HEK293 (cell line): ENCODE measurements at regions not wholly inside any gene's neighbourhood (a gene's known extent, or its start where the extent isn't known, plus 50 kb on each side); places are given as distances from the start of the nearest gene placed in this dataset.

Experiments used
- CTCF ChIA-PET: fragments of 350-600 bp; formaldehyde crosslinking; extraction: SDS; loops from one replicate; lab custom pipeline; 2021; ENCODE audit warnings: antibody characterized with exemption; lab: Yijun Ruan, JAX
- POLR2A ChIA-PET: fragments of 300-600 bp; formaldehyde crosslinking; extraction: SDS; loops from one replicate; lab custom pipeline; 2020; ENCODE audit warnings: antibody characterized with exemption, inconsistent platforms; lab: Yijun Ruan, JAX
- H3K27ac ChIP-seq: fragments of 200-500 bp; sonication (Bioruptor generic); 2 replicates; pipeline ENCODE4 v1.5.1; 2014; ENCODE audit warnings: low read depth, low read length, control low read depth, inconsistent platforms; ENCODE audit errors: extremely low read depth
- H3K36me3 ChIP-seq, 2 experiments: fragments of 200-500 bp in 1 of 2; sonication (Bioruptor generic) in 1 of 2; 1 replicate in 1 of 2; 2 replicates in 1 of 2; pipeline ENCODE4 v1.5.1; 2014 to 2017; ENCODE audit warnings: inconsistent platforms in 2 of 2, low read length in 2 of 2; ENCODE audit not compliant: control insufficient read depth in 2 of 2, insufficient read depth in 1 of 2
- H3K4me1 ChIP-seq: fragments of 200-500 bp; sonication (Bioruptor generic); 2 replicates; pipeline ENCODE4 v1.5.1; 2014; ENCODE audit warnings: mild to moderate bottlenecking, low read length, inconsistent platforms; ENCODE audit not compliant: control insufficient read depth, insufficient read depth
- H3K4me3 ChIP-seq: 2 replicates; pipeline ENCODE4 v1.5.1; 2011; ENCODE audit warnings: low read depth, mild to moderate bottlenecking, control low read depth, low read length, moderate library complexity
- H3K9me3 ChIP-seq: fragments of 200-500 bp; sonication (Bioruptor generic); 2 replicates; pipeline ENCODE4 v1.5.1; 2014; ENCODE audit warnings: low read depth, low read length, inconsistent platforms; ENCODE audit not compliant: control insufficient read depth, insufficient read depth
- GLI2 ChIP-seq: fragments of 450-650 bp; formaldehyde crosslinking; IDR thresholded peaks from 2 replicates; pipeline ENCODE4; 2017; ENCODE audit warnings: missing biosample characterization, missing genetic modification characterization, low read depth, borderline replicate concordance
- REPIN1 ChIP-seq: fragments of 450-650 bp; formaldehyde crosslinking; IDR thresholded peaks from 2 replicates; pipeline ENCODE4 v1.5.1; 2017; ENCODE audit warnings: missing biosample characterization, missing genetic modification characterization, low read depth
- SCRT2 ChIP-seq: fragments of 450-650 bp; formaldehyde crosslinking; IDR thresholded peaks from 2 replicates; pipeline ENCODE4 v1.5.1; 2016; ENCODE audit warnings: missing biosample characterization, missing genetic modification characterization
- TRIM28 ChIP-seq: IDR thresholded peaks from 2 replicates; pipeline ENCODE4 v1.6.1; 2011; ENCODE audit warnings: low read length, control low read depth, borderline replicate concordance
- ZBTB17 ChIP-seq: fragments of 450-650 bp; formaldehyde crosslinking; IDR thresholded peaks from 2 replicates; pipeline ENCODE4 v1.5.1; 2016; ENCODE audit warnings: missing biosample characterization, missing genetic modification characterization
- ZNF174 ChIP-seq: fragments of 450-650 bp; formaldehyde crosslinking; IDR thresholded peaks from 2 replicates; pipeline ENCODE4 v1.5.0; 2017; ENCODE audit warnings: missing biosample characterization, mild to moderate bottlenecking, missing genetic modification characterization
- ZNF19 ChIP-seq: fragments of 450-650 bp; formaldehyde crosslinking; IDR thresholded peaks from 2 replicates; pipeline ENCODE4; 2016; ENCODE audit warnings: missing biosample characterization, missing genetic modification characterization, low read depth
- ZNF239 ChIP-seq: fragments of 450-650 bp; formaldehyde crosslinking; IDR thresholded peaks from 2 replicates; pipeline ENCODE4 v1.5.1; 2016; ENCODE audit warnings: missing biosample characterization, missing genetic modification characterization
- ZNF324 ChIP-seq: fragments of 450-650 bp; formaldehyde crosslinking; IDR thresholded peaks from 2 replicates; pipeline ENCODE4 v1.5.1; 2016; ENCODE audit warnings: missing biosample characterization, missing genetic modification characterization
- ZNF335 ChIP-seq: fragments of 450-650 bp; formaldehyde crosslinking; conservative IDR thresholded peaks from 2 replicates; pipeline ENCODE4 v1.5.1; 2016; ENCODE audit warnings: missing biosample characterization, missing genetic modification characterization
- ZNF423 ChIP-seq: fragments of 450-650 bp; formaldehyde crosslinking; IDR thresholded peaks from 2 replicates; pipeline ENCODE4 v1.5.1; 2016; ENCODE audit warnings: missing biosample characterization, missing genetic modification characterization
- ZNF426 ChIP-seq: fragments of 450-650 bp; formaldehyde crosslinking; IDR thresholded peaks from 2 replicates; pipeline ENCODE4 v1.5.1; 2017; ENCODE audit warnings: missing biosample characterization, missing genetic modification characterization, mild to moderate bottlenecking, inconsistent platforms, moderate library complexity
- ZNF501 ChIP-seq: fragments of 450-650 bp; formaldehyde crosslinking; IDR thresholded peaks from 2 replicates; pipeline ENCODE4 v1.5.1; 2016; ENCODE audit warnings: missing biosample characterization, missing genetic modification characterization
- ZNF585B ChIP-seq: fragments of 450-650 bp; formaldehyde crosslinking; IDR thresholded peaks from 2 replicates; pipeline ENCODE4 v1.5.1; 2016; ENCODE audit warnings: missing biosample characterization, missing genetic modification characterization
- ZNF600 ChIP-seq: fragments of 450-650 bp; formaldehyde crosslinking; IDR thresholded peaks from 2 replicates; pipeline ENCODE4 v1.5.1; 2016; ENCODE audit warnings: missing biosample characterization, missing genetic modification characterization
- ZNF654 ChIP-seq: fragments of 450-650 bp; formaldehyde crosslinking; IDR thresholded peaks from 2 replicates; pipeline ENCODE4 v1.5.1; 2016; ENCODE audit warnings: low read depth, missing biosample characterization, missing genetic modification characterization
- ZNF701 ChIP-seq: fragments of 450-650 bp; formaldehyde crosslinking; IDR thresholded peaks from 2 replicates; pipeline ENCODE4 v1.5.1; 2016; ENCODE audit warnings: missing biosample characterization, missing genetic modification characterization
- TF ChIP-seq, protein P1 (sequence below): fragments of 450-650 bp; formaldehyde crosslinking; IDR thresholded peaks from 2 replicates; pipeline ENCODE4 v1.5.1; 2016; ENCODE audit warnings: missing biosample characterization, missing genetic modification characterization
- TF ChIP-seq, protein P2 (sequence below): fragments of 450-650 bp; formaldehyde crosslinking; IDR thresholded peaks from 2 replicates; pipeline ENCODE4 v1.5.1; 2017; ENCODE audit warnings: missing biosample characterization, missing genetic modification characterization
- TF ChIP-seq, protein P3 (sequence below): fragments of 450-650 bp; formaldehyde crosslinking; IDR thresholded peaks from 2 replicates; pipeline ENCODE4 v1.5.1; 2016; ENCODE audit warnings: missing biosample characterization, missing genetic modification characterization, borderline replicate concordance
- TF ChIP-seq, protein P4 (sequence below): fragments of 450-650 bp; formaldehyde crosslinking; IDR thresholded peaks from 2 replicates; pipeline ENCODE4; 2016; ENCODE audit warnings: missing biosample characterization, missing genetic modification characterization
- TF ChIP-seq, protein P5 (sequence below): fragments of 450-650 bp; formaldehyde crosslinking; IDR thresholded peaks from 2 replicates; pipeline ENCODE4 v1.5.1; 2016; ENCODE audit warnings: missing biosample characterization, missing genetic modification characterization

DNA sequence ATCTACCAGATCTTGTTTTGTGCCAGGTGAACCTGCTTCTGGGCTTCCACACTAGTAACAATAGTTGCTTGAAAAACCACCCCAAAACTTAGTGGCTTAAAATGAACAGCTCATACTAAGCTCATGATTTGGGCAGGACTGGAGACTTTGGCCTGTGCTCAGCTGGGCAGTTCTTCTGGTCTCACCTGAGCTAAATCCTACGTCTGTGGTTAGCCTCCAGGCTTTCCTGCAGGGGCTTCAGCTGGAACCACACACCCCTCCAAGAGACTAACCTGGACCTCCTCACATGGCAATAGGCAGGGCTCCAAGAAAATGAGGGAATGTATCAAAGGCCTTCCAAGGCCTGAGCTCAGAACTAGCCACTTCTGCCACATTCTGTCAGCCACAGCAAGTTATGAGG is 144.1 kb downstream of the CD8B2 start:
- no peak overlapping the region for H3K27ac ChIP-seq
- no peaks in the 10 kb centered on the region for H3K36me3 ChIP-seq
- ChIA-PET POLR2A (no interaction called here), CTCF (interaction anchor here (0.6 kb wide), 1 partner anchor 56 kb away, joined by 3 read pairs; no protein-coding TSS in a partner anchor)
- no peaks in the 10 kb centered on the region for H3K9me3 ChIP-seq
- no peak for TF ChIP-seq ZNF585B (tag by site-specific recombination)
- no peaks in the 10 kb centered on the region for H3K4me1 ChIP-seq
- H3K4me3 ChIP-seq = no peak overlapping the region

DNA sequence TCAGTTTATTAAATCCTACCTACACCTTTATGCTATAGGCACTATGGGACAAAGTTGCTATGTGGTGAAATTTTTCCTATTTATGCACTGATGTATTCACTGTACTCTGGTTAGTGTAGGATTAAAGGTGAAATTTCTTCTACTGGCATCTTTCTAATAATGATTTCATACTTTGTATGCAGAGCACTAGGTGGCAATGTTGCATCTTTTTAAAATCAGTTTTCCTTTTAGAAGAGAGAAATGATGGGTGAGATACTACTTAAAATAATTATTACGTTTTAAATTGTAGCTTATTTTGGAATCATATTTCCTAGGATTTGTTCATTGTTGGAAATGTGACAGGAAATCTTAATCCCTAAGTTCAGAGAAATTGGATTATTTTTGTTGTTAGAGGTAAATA is 150.9 kb downstream of the CD8B2 start:
- POLR2A ChIA-PET = no interaction called here
- H3K9me3 ChIP-seq = no peaks in the 10 kb centered on the region
- TF ChIP-seq REPIN1 (tag by site-specific recombination) (no peak), TRIM28 (no peak), ZNF654 (peak; percentile 30; the same call in 1 of the 2 replicates)
- no peaks in the 10 kb centered on the region for H3K36me3 ChIP-seq
- CTCF ChIA-PET = interaction anchor here (0.6 to 0.7 kb wide), 3 partner anchors 1058 to 1517 kb away, joined by 3 to 5 read pairs (median 3); no protein-coding TSS in a partner anchor
- H3K4me3 ChIP-seq = no peak overlapping the region
- H3K4me1 ChIP-seq = no peaks in the 10 kb centered on the region
- H3K27ac ChIP-seq = no peak overlapping the region

DNA sequence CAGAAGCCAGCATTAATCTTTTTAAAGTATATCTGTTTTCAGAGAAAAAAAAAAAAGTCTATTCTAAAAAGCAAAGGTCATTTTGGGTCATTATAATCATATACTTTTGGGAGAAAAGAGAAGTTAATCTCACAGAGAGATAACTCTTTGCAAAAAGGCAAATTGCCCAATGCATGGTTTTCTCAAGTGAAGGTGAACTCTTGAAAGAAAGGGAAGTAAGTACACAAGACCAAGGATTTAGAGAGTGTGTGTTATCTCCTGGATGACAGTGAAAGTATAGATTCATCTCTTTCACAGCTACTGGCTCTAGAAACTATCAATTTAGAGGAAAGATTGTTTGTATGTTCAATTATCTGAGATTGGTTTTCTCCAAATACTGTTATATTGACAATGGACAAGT is 151.4 kb downstream of the CD8B2 start:
- ChIA-PET POLR2A (no interaction called here), CTCF (interaction anchor here (0.5 to 0.7 kb wide), 4 partner anchors 1057 to 1735 kb away, joined by 3 to 5 read pairs (median 4); no protein-coding TSS in a partner anchor)

DNA sequence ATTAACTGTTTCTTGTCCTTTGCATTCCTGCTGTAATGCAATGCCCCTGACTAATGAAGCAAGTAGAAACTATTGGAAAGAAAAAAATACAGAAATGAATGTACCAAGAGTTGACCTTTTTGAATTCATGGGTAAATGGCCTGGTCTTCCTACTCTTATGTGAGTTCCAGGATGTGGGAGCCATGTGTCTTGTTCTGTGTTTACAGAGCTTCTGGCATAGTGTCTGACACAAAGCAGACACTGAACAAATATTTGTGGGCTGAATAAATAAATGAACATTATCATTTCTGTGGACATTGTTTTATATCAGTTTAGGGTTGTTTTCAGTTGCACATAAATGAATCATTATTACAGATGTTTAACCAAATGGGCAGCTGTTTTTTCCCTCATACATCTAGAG is 155.5 kb downstream of the CD8B2 start:
- H3K4me3 ChIP-seq = no peak overlapping the region
- no peaks in the 10 kb centered on the region for H3K4me1 ChIP-seq
- ChIA-PET CTCF (no interaction called here), POLR2A (no interaction called here)
- H3K27ac ChIP-seq = no peak overlapping the region
- H3K9me3 ChIP-seq = no peaks in the 10 kb centered on the region
- no peaks in the 10 kb centered on the region for H3K36me3 ChIP-seq
- TF ChIP-seq ZNF174 = no peak
- TF ChIP-seq ZNF19 (tag by site-specific recombination) = no peak
- TF ChIP-seq, protein P1, sequence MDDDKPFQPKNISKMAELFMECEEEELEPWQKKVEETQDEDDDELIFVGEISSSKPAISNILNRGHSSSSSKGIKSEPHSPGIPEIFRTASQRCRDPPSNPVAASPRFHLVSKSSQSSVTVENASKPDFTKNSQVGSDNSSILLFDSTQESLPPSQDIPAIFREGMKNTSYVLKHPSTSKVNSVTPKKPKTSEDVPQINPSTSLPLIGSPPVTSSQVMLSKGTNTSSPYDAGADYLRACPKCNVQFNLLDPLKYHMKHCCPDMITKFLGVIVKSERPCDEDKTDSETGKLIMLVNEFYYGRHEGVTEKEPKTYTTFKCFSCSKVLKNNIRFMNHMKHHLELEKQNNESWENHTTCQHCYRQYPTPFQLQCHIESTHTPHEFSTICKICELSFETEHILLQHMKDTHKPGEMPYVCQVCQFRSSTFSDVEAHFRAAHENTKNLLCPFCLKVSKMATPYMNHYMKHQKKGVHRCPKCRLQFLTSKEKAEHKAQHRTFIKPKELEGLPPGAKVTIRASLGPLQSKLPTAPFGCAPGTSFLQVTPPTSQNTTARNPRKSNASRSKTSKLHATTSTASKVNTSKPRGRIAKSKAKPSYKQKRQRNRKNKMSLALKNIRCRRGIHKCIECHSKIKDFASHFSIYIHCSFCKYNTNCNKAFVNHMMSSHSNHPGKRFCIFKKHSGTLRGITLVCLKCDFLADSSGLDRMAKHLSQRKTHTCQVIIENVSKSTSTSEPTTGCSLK (tag by site-specific recombination) = no peak
- TF ChIP-seq ZNF501 = no peak
- TF ChIP-seq ZNF324 (tag by site-specific recombination) = no peak
- no peak for TF ChIP-seq ZNF423 (tag by site-specific recombination)
- no peak for TF ChIP-seq SCRT2
- no peak for TF ChIP-seq GLI2 (tag by site-specific recombination)
- TF ChIP-seq, protein P2, sequence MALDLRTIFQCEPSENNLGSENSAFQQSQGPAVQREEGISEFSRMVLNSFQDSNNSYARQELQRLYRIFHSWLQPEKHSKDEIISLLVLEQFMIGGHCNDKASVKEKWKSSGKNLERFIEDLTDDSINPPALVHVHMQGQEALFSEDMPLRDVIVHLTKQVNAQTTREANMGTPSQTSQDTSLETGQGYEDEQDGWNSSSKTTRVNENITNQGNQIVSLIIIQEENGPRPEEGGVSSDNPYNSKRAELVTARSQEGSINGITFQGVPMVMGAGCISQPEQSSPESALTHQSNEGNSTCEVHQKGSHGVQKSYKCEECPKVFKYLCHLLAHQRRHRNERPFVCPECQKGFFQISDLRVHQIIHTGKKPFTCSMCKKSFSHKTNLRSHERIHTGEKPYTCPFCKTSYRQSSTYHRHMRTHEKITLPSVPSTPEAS (tag by site-specific recombination) = no peak
- TF ChIP-seq, protein P3, sequence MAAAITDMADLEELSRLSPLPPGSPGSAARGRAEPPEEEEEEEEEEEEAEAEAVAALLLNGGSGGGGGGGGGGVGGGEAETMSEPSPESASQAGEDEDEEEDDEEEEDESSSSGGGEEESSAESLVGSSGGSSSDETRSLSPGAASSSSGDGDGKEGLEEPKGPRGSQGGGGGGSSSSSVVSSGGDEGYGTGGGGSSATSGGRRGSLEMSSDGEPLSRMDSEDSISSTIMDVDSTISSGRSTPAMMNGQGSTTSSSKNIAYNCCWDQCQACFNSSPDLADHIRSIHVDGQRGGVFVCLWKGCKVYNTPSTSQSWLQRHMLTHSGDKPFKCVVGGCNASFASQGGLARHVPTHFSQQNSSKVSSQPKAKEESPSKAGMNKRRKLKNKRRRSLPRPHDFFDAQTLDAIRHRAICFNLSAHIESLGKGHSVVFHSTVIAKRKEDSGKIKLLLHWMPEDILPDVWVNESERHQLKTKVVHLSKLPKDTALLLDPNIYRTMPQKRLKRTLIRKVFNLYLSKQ (tag by site-specific recombination) = no peak
- no peak for TF ChIP-seq ZNF600 (tag by site-specific recombination)
- TF ChIP-seq, protein P4, sequence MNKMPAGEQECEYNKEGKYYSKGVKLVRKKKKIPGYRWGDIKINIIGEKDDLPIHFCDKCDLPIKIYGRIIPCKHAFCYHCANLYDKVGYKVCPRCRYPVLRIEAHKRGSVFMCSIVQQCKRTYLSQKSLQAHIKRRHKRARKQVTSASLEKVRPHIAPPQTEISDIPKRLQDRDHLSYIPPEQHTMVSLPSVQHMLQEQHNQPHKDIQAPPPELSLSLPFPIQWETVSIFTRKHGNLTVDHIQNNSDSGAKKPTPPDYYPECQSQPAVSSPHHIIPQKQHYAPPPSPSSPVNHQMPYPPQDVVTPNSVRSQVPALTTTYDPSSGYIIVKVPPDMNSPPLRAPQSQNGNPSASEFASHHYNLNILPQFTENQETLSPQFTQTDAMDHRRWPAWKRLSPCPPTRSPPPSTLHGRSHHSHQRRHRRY (tag by site-specific recombination) = no peak
- no peak for TF ChIP-seq ZNF701 (tag by site-specific recombination)

More for the DNA sequence above, 151.4 kb downstream of the CD8B2 start:
- no peak overlapping the region for H3K4me3 ChIP-seq
- H3K4me1 ChIP-seq = no peaks in the 10 kb centered on the region
- H3K27ac ChIP-seq = no peak overlapping the region
- no peak for TF ChIP-seq ZNF335
- TF ChIP-seq ZNF239 (tag by site-specific recombination) = no peak
- TF ChIP-seq ZBTB17 (tag by site-specific recombination) = no peak
- TF ChIP-seq, protein P5, sequence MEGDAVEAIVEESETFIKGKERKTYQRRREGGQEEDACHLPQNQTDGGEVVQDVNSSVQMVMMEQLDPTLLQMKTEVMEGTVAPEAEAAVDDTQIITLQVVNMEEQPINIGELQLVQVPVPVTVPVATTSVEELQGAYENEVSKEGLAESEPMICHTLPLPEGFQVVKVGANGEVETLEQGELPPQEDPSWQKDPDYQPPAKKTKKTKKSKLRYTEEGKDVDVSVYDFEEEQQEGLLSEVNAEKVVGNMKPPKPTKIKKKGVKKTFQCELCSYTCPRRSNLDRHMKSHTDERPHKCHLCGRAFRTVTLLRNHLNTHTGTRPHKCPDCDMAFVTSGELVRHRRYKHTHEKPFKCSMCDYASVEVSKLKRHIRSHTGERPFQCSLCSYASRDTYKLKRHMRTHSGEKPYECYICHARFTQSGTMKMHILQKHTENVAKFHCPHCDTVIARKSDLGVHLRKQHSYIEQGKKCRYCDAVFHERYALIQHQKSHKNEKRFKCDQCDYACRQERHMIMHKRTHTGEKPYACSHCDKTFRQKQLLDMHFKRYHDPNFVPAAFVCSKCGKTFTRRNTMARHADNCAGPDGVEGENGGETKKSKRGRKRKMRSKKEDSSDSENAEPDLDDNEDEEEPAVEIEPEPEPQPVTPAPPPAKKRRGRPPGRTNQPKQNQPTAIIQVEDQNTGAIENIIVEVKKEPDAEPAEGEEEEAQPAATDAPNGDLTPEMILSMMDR (tag by site-specific recombination) = no peak
- TF ChIP-seq ZNF426 (tag by site-specific recombination) = no peak
- no peak for TF ChIP-seq ZNF585B (tag by site-specific recombination)
- no peaks in the 10 kb centered on the region for H3K36me3 ChIP-seq
- H3K9me3 ChIP-seq = no peaks in the 10 kb centered on the region
